Stomach (tissue), 8 donors: ENCODE measurements at regions not wholly inside any gene's neighbourhood (a gene's known extent, or its start where the extent isn't known, plus 50 kb on each side); places are given as distances from the start of the nearest gene placed in this dataset.

Experiments used
- DNase-seq, 2 donors: peaks; one replicate each; pipeline versions ENCODE4 v3.0.0 to v3.0.0-alpha.2; 2013 to 2019
- H3K27ac ChIP-seq, 5 donors: fragments of 200-600 bp in 4 of 5; sonication (generic) in 4 of 5; one replicate each; pipeline ENCODE4 v1.5.1; 2013 to 2019; ENCODE audit warnings: mild to moderate bottlenecking in 1 of 5, moderate library complexity in 1 of 5
- H3K27me3 ChIP-seq, 3 donors: fragments of 200-600 bp; sonication (generic); one replicate each; pipeline ENCODE4 v1.5.1; 2017 to 2019; ENCODE audit warnings: mixed run types in 1 of 3
- H3K36me3 ChIP-seq, 4 donors: fragments of 200-600 bp; sonication (generic); 1 replicate in 3 of 4; 2 replicates in 1 of 4; pipeline ENCODE4 v1.5.1; 2016 to 2019
- H3K4me1 ChIP-seq, 4 donors: fragments of 200-600 bp; sonication (generic); one replicate each; pipeline ENCODE4 v1.5.1; 2016 to 2019
- H3K4me3 ChIP-seq, 4 donors: fragments of 200-600 bp; sonication (generic) in 3 of 4; one replicate each; pipeline ENCODE4 v1.5.1; 2016 to 2019; ENCODE audit warnings: mild to moderate bottlenecking in 1 of 4
- H3K9me3 ChIP-seq, 4 donors: fragments of 200-600 bp; sonication (generic); one replicate each; pipeline ENCODE4 v1.5.1; 2016 to 2019
- CTCF ChIP-seq, 7 experiments: fragments of 450-650 bp in 4 of 7; fragments of 200-600 bp in 3 of 7; sonication (generic) in 3 of 7; IDR thresholded peaks; one replicate each; pipeline ENCODE4 v1.5.1; 2016 to 2019; ENCODE audit warnings: antibody characterized with exemption in 7 of 7, control low read depth in 2 of 7, mild to moderate bottlenecking in 1 of 7
- EP300 ChIP-seq: sonication (generic); formaldehyde crosslinking; IDR thresholded peaks from one replicate; pipeline ENCODE4 v1.6.1; 2017; ENCODE audit warnings: antibody characterized with exemption
- POLR2A ChIP-seq, 4 donors: fragments of 450-650 bp; IDR thresholded peaks; one replicate each; pipeline ENCODE4 v1.6.1; 2016; ENCODE audit warnings: antibody characterized with exemption in 4 of 4, control low read depth in 2 of 4, mild to moderate bottlenecking in 1 of 4, moderate library complexity in 1 of 4
- POLR2AphosphoS5 ChIP-seq, 3 donors: sonication (generic); formaldehyde crosslinking; IDR thresholded peaks; one replicate each; pipeline ENCODE4 v1.6.1; 2016; ENCODE audit warnings: antibody characterized with exemption in 3 of 3
- WGBS, 5 donors: extraction: QIAGEN DNeasy Blood & Tissue Kit in 3 of 5; methylation state at CpG; one replicate each; pipeline versions ENCODE4 v1.1.5 to v1.1.7; 2013 to 2018; 5-methylcytosine and 5-hydroxymethylcytosine counted together
- intact Hi-C: fragments of 100-400 bp; cut with DNase I; formaldehyde crosslinking; loops from one replicate; pipeline ENCODE4 v1.15.1; 2023; ENCODE audit warnings: low total_unique reads
- small RNA-seq, 4 donors: library from RNA; depleted of rRNA; stranded (forward); fragments of <200 nt; gene quantifications; one replicate each; pipeline ENCODE3, GENCODE V24; 2016
- donor health status: healthy with polysubstance abuse.
- donor health status: Bipolar disorder and iron deficiency.
- donor health status: healthy.

- peak overlapping the region in 3 of 5 donors; percentile 72 to 83 (median 74) for H3K27ac ChIP-seq
Measured at GRCh38 chr5:69042500-69042899, 51.3 kb upstream of the SLC30A5 start.

DNA sequence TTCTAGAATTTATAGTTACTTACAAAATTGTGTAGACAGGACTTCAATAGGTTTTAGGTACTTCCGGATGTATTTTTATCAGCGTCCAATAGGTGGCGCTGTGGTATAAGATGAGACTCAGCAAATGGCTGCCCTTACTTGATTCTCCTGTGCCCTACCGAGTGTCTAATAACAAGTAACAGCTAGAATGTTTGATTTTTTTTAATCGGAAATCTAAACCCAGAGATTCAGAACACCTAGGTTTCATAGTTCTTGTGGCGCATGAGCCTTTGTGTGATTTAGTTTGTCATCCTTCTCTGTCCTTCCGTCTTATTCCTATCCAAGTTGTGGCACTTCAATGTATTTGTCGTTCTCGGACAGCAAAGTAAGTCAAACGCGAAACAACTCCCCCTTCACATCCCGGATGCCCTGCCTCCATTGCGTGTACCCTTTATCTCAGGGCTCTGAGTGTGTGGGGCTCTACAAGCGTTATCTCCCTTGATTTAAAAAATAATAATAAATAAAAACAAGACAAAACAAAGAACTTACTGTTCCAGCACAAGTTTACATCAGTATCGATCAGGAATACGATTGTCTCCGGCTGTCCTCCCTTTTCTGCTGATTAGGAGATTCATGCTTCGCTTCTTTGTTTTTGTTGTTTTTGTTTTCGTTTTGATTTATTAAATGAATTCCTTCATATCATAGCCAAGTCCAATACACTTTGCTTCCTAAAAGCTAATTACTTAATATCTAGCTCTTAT lies 50.7 kb upstream of the SLC30A5 start:
- intact Hi-C loops: no loop called here
- H3K27ac ChIP-seq: peak overlapping the region; percentile 2 to 83 (median 74)
- no peaks in the 10 kb centered on the region for H3K9me3 ChIP-seq
- H3K4me1 ChIP-seq: peaks cover 0 to 8% (median 4%) of the 10 kb centered on the region in 4 donors
- DNase-seq: peak; percentile 77 to 97
- WGBS, 5 donors: 7 to 12% (median 7%) methylated on average over 19 of the region's 19 CpGs
- peak in 5 of 7 experiments; percentile 70 to 92 (median 90) for TF ChIP-seq CTCF (IDR thresholded peaks at IDR 0.05)
- TF ChIP-seq POLR2A (IDR thresholded peaks at IDR 0.05): no peak
- TF ChIP-seq POLR2AphosphoS5 (IDR thresholded peaks at IDR 0.05): peak in 1 of 3 donors; percentile 34
- peak overlapping the region; percentile 41 to 47 (median 45) for H3K4me3 ChIP-seq
- no peaks in the 10 kb centered on the region for H3K27me3 ChIP-seq
- no peaks in the 10 kb centered on the region for H3K36me3 ChIP-seq

More at GRCh38 chr5:69042500-69042899, 51.3 kb upstream of the SLC30A5 start:
- no peak for DNase-seq
- Histone ChIP-seq H3K27me3 (no peaks in the 10 kb centered on the region), H3K9me3 (no peaks in the 10 kb centered on the region), H3K4me1 (peaks cover 0 to 8% (median 4%) of the 10 kb centered on the region in 4 donors), H3K36me3 (no peaks in the 10 kb centered on the region), H3K4me3 (no peak overlapping the region)
- WGBS, 5 donors: 38 to 47% (median 46%) methylated on average over 2 of the region's 2 CpGs
- TF ChIP-seq POLR2AphosphoS5 (IDR thresholded peaks at IDR 0.05): no peak
- no peak for TF ChIP-seq CTCF (IDR thresholded peaks at IDR 0.05)
- TF ChIP-seq EP300: no peak
- TF ChIP-seq POLR2A (IDR thresholded peaks at IDR 0.05): no peak
- intact Hi-C loops: no loop called here

DNA sequence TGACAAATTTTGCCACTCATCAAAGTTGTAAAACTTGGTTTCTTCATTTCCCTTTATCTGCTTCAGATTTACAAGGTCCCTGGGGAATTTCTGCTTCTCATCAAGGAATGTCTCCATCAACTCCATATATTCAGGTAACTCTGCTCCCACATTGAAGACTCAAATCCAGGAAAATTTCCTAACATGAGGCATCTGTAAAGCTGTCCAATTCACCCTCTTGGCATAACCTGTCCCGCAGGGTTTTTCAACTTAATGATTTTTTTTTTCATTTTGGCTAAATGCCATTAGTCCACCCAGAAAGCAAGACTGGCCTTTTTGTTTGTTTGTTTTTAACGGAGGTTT lies 50.2 kb upstream of the SLC30A5 start:
- H3K9me3 ChIP-seq: no peaks in the 10 kb centered on the region
- peaks cover 0 to 8% (median 4%) of the 10 kb centered on the region in 4 donors for H3K4me1 ChIP-seq
- DNase-seq: peak in 1 of 2 donors; percentile 30
- peak overlapping the region in 2 of 5 donors; percentile 72 to 83 for H3K27ac ChIP-seq
- WGBS, 5 donors: 33 to 56% (median 53%) methylated on average over 2 of the region's 2 CpGs
- TF ChIP-seq EP300 (no peak), CTCF (IDR thresholded peaks at IDR 0.05) (no peak), POLR2AphosphoS5 (IDR thresholded peaks at IDR 0.05) (no peak), POLR2A (IDR thresholded peaks at IDR 0.05) (no peak)
- intact Hi-C loops: no loop called here
- no peaks in the 10 kb centered on the region for H3K27me3 ChIP-seq
- no peaks in the 10 kb centered on the region for H3K36me3 ChIP-seq
- H3K4me3 ChIP-seq: peak overlapping the region; percentile 41 to 47 (median 45)

Small RNA genes in the stretch of these regions (small RNA-seq; reads per million reads assigned to genes)
- 0 reads per million in 4 donors for gene RF00096
- 0 reads per million in 4 donors for gene RN7SKP251
- gene VWA8P1: 0 reads per million in 4 donors
